DMS114 treated with DMSO at 0.1 percent for 48 hours (cell line): ENCODE measurements at regions not wholly inside any gene's neighbourhood (a gene's known extent, or its start where the extent isn't known, plus 50 kb on each side); places are given as distances from the start of the nearest gene placed in this dataset.

Source experiments
- DNase-seq: peaks from one replicate; lab custom pipeline; 2025; ENCODE audit not compliant: unreplicated experiment; lab: John Stamatoyannopoulos, UW

DNA sequence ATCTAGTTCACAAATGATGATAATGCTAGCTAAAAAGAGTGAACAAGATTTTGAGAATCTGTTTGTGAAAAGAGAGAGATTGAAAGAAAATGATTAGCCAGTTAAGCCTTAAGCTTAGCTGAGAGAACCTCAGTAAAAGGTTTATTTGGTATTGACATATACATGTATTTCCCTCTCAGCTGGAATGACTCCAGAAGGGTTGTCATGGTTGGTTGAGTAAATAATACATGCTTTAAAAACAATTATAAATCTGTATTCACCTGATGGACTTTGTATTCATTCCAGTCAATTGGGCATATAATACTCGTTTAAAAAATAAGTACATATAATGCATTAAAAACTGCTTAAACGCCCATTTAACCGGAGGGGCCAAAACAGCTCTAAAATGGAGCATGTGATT, 181.4 kb downstream of the GRB14 start:
- no peak for DNase-seq

DNA sequence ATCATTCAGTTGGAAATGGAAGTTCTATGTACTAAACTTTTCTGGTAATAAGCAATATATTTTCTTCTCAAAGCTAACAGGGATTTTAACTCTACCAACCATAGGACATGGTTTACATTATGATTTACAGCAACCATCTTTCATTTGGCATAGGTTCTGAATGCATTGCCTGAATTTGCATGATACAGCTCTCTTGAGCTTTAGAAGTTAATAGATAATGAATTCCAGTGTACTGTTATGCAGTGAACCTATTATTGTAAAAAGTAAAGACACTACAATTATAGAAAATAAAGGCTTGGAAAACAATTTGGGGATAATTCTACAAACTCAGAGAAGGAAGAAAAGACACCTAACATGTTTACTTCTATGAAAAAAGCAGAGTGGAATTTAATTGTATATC, 182.0 kb downstream of the GRB14 start:
- DNase-seq: no peak

DNA sequence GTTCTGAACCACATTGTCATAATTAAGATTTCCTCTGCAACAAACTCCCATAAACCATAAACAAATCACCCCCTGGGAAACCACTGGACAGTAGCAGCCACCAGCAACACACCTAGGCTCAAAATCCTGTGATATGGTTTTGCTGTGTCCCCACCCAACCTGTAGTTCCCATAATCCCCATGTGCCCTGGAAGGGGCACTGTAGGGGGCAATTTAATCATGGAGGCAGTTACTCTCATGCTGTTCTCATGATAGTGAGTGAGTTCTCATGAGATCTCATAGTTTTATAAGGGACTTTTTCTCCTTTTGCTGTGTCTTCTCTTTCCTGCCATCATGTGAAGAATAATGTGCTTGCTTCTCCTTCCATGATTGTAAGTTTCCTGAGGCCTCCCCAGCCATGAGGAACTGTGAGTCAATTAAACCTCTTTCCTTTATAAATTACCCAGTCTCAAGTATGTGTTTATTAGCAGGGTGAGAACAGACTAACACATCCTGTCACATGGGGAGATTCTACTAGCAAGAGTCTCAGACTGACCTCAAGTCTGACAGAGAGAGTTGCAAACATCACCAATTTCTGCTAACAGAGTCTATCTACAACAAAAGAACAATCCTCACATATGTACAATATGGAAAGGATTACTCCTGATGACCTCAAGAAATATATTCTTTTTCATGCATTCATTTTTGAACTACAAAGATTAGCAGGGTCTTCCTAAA, 182.6 kb downstream of the GRB14 start:
- no peak for DNase-seq

DNA sequence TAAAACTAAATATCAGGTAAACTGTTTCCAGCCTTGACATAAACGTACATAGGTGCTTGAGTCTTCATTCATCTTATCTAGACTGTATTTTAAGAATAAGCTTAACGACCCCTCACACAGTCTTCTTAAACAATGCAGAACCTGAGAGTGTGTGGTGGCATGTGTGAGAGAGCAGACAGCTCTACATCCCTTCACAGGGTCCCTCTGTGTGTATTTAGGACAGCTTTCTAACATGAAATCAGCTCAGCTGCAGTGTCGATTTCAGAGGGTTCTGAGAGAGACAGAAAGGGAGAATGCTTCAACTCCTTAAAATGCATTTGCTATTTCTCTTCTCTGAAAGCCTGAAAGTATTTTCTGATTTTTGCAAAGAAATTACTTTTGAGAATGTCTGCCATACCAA, 185.2 kb downstream of the GRB14 start:
- DNase-seq: no peak

DNA sequence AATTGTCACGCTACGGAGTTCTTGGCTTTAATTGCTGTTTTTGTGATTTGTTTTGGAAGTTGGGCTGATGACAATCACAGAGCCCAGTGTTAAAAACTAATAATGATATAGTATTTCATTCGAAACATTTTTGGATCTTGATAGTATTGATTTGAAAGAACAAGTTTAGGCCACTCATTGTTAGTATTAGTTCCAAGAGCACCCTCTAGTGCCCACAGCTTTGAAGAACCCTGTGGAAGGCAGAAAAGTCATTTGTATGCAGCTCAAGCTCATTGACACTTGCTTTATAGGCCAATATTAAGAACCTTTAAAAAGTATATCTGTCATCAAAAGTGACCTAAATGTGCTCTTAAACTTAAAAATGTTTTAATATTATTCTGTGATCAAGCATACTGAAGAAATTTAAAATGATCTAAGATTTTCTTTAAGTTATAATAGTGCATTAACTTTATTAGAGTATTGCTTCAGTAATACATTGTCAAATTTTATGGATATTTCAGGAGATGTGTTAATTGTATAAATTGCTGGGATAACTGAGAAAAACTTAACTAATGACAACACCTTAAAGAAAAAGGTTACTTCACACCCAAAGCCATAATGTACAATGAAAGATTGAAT, 191.0 kb downstream of the GRB14 start:
- peak; percentile 64 for DNase-seq

DNA sequence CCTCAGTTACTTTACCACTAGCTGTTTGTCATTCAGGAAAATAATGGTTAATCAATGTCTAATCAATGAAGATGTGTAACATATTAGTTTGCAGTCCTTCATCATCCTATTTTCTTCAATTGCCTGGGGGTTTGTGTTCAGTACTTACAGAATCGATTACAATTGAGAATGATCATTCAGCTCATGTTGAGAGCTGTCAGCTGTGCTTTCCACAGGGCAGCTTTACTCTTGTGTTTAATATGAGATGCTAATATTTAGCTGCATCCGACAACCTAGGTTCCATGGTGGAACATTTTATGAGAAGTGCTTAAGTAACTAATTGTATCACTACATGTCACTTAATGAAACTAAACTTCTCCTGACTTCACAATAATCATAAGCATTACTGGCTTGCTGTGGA, 191.9 kb downstream of the GRB14 start:
- peak; percentile 56 for DNase-seq

DNA sequence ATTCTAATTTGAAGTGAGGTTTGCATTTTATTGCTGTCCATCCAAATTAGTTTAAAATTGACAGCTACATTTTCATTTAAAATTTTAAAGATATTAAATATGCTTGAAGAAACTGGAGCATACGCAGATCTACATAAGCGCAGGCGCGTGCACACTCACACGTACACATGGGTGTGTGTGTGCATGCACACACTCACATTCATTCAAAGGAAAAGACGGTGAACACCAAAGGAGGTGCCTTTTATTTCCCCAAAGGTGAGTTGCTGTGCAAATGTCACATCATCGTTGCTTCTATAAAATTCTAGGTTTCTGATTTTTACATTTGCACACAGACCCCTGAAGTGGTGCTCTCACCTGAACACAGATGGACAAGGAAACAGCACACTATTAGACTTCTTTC, 194.2 kb downstream of the GRB14 start:
- DNase-seq: no peak

DNA sequence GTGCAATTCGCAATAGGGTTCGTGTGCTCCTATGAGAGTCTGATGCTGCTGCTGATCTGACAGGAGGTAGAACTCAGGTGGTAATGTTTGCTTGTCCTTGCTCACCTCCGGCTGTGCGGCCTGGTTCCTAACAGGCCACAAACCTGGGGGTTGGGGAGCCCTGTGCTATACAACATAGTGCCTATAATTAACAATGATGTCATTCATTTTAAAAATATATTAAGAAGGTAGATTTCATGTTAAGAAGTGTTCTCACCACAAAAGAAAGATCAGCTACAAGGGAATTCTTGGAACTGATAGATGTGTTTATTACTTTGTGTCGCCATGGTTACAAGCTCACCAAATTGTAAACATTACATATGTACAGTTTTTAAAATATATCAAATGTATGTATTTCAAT, 200.5 kb downstream of the GRB14 start:
- DNase-seq: no peak

DNA sequence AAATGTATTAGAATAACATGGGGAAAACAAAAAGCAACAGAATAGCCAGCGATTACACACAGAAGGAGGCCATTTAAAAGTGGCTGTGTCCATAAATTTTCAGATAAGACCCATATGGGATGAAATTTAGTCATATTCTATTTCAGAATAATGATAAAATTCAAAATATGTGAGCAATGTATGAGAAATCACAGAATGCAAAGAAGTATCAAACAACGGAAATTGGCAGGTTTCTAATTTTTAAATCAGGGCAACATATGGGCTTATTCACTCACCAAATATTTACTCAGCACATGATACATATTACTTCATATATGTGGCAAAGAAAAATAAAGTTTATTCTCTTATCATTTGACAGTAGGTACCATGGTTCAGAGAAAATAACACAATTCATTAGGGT, 208.5 kb downstream of the GRB14 start:
- DNase-seq: no peak

DNA sequence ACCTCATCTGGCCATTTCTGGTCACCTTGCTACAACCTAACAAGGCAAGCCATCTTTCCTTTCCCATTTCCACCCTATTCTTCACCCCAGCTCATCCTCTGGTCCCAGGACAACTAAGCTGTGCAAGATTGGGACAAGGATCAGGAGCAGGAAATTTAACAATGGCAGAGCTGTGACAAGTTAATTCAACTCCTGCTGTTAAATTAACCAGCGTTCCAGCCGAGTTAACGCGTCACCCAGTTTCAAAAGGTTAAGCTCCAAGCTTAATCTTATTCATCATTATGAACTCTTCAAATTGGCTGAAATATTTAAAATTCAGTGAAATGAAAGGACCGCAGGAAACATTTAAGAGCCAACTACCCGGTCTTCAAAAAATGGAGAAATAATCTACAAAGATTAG, 231.9 kb downstream of the GRB14 start:
- no peak for DNase-seq

DNA sequence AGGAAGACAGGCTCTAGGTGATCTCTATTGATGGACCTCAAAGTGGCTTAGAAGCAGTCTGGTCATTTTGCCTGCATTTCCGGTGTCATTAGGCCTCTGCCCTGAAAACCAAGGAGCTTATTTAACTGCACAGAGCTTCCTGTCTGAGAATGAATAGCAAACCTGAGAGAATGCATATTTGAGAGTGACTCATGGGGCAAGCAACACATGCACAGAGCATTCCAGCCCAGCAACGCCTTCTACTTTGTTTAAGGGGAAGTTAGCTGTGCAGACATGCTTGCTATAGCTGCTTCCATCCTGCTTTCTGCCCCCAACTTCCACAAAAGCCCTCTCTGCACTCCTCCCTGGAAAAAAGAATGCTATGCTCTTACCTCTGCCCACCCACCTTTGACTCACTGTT, 232.8 kb downstream of the GRB14 start:
- no peak for DNase-seq

DNA sequence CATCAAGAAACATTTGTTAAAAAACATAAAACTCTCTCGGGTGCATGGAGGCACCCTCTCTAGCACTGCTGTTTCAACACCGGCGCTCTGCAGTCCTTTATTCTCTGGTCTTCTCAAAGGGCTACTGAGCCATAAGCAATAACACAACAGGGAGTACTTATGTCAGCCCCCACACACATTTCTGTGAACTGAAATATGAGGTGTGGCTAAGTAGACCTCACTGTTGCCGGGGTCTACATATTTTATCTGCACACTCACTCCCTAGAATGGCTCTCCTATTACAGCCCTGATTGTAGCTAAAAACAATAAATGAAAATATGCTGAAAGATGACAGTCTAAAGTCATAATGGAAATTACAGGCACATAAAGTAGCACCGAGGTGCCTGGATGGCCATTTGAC, 235.1 kb downstream of the GRB14 start:
- no peak for DNase-seq

DNA sequence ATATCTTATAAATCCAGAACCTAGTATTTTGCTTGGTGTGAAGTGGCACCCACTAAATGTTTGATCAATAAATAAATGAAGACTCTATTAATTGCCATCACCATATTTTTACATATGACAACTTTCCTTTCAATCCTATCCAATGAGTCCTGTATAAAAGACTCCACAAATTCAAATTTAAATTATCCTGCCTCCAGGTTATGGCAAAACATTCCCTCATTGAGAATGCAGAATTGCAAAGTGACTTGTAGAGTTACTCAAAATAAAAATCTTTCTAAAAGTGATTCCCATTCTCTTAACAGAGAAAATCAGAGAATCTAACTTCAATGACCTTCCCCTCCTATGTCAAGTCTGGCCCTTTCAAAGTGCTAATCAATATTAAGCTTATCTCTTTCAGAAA, 236.8 kb downstream of the GRB14 start:
- DNase-seq: no peak

DNA sequence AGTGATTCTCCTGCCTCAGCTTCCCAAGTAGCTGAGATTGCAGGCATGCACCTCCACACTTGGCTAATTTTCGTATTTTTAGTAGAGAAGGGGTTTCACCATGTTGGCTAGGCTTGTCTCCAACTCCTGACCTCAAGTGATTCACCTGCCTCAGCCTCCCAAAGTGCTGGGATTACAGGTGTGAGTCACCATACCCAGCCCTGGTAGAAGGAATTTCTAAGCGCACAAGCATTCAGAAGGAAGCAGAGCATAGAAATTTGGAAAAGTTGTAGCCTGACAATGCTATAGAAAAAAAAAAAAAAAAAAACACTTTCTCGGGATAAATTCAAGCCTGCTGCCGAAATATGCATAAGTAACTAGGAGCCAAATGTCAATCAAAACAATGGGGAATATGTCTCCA, 249.4 kb downstream of the GRB14 start:
- no peak for DNase-seq

DNA sequence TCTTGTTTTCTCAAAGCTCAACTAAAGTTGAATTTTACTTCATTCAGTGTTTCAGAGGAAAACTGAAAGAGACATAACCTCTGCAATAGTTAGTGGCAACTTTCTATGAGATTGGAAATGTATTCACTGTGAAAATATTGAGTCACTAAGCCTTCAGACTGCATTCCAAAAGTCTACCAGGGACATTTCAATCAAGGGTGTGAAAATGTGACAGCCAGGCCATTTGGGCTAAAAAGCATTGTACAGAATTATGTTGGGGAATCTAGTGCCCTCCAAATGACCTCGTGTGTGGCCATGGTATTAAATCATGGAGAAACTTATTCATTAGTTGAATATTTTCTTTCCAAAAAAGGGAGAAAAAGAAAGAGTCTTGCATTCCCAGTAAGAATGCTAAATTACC, 251.9 kb downstream of the GRB14 start:
- no peak for DNase-seq

DNA sequence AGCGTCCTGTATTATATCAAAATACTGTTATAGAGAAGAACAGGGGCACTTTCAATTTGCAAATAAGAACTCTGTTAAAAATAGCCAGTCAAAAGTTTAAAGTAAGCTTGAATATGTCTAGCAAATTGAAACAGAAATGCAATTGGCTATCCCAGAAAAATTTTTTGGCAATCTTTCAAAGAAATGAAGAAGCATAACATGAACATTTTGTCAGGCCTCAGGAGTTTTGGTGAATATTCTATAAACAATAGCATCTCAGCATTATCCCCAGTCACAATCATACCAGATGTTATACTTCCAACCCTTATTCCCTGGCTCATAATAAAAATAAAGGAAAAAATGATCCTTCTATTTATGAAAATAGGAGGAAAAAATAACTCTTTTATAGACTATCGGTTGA, 252.4 kb downstream of the GRB14 start:
- no peak for DNase-seq

DNA sequence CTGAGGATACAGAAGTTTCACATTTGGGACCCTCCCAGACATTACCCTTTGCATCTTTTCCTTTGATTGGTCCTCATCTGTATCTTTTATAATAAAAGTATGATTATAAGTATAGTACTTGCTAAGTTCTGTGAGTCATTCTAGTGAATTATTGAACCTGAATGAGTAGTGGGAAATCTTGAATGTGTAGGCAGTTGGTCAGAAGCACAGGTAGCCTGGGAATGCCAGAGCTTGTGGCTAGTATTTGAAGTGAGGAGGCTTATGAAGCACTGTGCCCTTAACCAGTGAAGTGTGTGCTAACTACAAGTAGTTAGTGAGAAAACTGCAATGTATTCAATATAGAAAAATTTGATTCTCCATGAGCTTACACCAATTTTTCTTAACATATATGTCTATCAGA, 257.6 kb downstream of the GRB14 start:
- DNase-seq: no peak

DNA sequence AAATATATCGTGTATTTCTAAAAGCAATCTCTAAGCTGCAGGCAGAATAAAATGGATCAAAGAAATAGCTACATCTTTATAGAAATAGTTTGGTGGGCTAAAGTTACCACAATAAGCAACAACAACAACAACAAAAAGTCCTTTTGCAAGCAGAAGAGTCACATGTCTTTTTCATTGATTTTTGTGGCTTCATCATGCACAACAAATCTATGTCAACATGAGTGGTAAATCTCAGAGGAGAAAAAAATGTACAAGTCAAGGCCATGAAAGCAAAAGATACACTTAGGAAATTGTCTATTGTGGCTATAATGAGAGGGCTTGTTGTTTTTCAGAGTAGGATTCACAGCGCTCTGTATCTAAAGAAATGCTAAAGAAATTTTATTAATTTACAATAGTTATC, 269.7 kb downstream of the GRB14 start:
- DNase-seq: no peak

DNA sequence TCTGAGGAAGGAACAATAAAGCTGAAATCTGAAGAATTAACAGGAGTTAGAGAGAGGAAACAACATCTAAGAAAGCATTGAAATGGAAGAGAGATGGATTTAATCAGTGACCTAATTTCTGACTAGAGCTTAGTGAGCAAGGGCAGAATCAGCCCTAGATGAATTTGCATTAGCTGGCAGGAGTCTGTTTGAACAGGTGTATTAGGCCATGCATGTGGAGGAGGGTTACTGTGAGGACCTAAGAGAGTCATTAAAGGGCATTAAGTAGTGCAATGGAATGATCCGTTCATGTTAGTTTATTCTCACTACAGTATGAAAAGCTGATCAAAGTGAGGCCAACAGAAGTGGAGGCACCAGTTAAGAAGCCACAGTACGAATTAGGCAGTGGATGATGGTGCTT, 285.3 kb downstream of the GRB14 start:
- no peak for DNase-seq

DNA sequence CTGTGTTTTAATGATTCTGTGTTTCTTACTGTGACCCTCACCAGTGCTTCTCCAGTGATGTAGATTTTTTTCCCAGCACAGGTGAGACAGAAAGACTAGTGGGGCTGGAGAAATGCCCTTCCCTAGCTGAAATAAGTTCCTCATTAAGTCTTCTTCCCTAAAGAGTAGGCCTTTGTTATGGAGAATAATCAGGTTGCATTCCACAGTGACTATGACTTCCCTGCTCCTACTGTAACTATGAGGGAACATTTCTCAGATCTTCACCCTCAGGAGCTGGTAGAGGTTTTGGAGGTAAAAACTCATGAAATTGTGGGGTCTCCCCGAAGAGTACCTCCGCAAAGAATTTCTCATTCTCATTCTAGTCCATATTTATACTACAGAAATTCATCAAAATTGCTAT, 286.2 kb downstream of the GRB14 start:
- no peak for DNase-seq

DNA sequence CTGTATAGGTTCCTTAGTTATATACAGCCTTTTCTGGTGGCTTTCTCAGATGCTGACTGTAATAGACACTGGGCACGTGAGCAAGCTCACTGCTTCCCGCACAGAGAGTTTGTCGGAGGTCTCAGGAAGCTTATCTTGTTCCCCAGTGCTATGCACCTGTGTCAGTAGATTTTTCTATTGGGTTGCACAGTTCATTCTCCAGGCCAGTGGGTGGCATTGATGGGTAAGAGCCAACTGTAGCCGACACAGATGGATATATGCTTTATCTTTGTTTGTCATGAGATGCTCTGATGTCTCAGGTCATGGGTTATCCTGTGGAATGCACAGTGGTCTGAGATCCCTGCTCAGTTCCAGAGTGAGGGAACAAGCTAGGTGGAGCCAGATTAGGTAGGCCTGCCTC, 293.0 kb downstream of the GRB14 start:
- DNase-seq: no peak

DNA sequence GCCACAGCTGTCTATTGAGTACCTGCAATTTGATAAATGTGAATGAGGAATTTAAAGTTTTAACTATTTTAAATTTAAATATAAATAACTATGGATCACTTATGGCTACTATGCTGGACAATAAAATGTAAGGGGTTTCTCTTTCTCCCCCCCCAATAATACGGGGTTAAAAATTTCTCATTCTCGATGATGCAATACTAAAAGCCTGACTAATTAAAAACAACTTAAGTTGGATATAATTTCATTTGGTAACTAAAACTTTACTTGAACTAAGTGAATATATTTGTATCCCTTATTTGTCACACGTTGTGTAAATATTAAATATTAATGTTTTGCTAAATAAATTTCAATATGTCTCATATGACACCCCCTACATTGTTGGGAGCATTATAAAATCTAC, 297.3 kb downstream of the GRB14 start:
- DNase-seq: no peak

DNA sequence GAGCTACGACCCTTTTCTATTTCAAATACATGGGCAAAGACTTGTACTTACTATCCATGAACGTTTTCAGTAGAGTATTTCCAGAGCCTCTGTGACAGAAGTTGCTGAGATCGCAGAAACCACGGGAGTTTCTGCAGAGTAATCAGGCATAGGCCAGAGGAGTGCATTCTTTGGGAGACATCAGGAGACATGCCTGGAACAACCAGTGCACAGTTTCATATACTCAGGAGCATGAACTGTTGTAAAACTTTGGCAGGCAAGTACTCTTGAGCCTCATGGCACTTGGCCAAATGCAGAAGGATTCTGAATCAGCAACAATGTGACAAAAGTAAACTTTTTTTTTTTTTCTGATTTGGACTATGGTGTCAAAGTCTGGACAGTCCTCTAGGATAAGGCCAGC, 307.1 kb downstream of the GRB14 start:
- DNase-seq: no peak
